Suprapubic skin (tissue), 4 donors: ENCODE measurements at regions not wholly inside any gene's neighbourhood (a gene's known extent, or its start where the extent isn't known, plus 50 kb on each side); places are given as distances from the start of the nearest gene placed in this dataset.

ENCODE experiments used
- CTCF ChIP-seq, 2 donors: fragments of 200-600 bp in 1 of 2; fragments of 450-650 bp in 1 of 2; sonication (generic) in 1 of 2; IDR thresholded peaks; one replicate each; pipeline ENCODE4 v1.5.1; 2016 to 2019; ENCODE audit warnings: antibody characterized with exemption in 2 of 2, mild to moderate bottlenecking in 1 of 2, moderate library complexity in 1 of 2
- EP300 ChIP-seq: sonication (generic); formaldehyde crosslinking; IDR thresholded peaks from one replicate; pipeline ENCODE4 v1.6.1; 2017; ENCODE audit warnings: antibody characterized with exemption
- POLR2A ChIP-seq, 2 donors: fragments of 450-650 bp; IDR thresholded peaks; one replicate each; pipeline ENCODE4 v1.6.1; 2017; ENCODE audit warnings: antibody characterized with exemption in 2 of 2, mild to moderate bottlenecking in 2 of 2, moderate library complexity in 2 of 2
- POLR2AphosphoS5 ChIP-seq, 3 donors: sonication (generic); formaldehyde crosslinking; IDR thresholded peaks; one replicate each; pipeline ENCODE4 v1.6.1; 2017; ENCODE audit warnings: antibody characterized with exemption in 3 of 3

- TF ChIP-seq CTCF (IDR thresholded peaks at IDR 0.05) = no peak
- no peak for TF ChIP-seq POLR2A (IDR thresholded peaks at IDR 0.05)
- no peak for TF ChIP-seq EP300
- no peak for TF ChIP-seq POLR2AphosphoS5 (IDR thresholded peaks at IDR 0.05)
These were observed 214.9 kb downstream of the DSEL start for GRCh38 chr18:67301592-67301991.
